Osteocyte (in vitro differentiated cells): ENCODE measurements at regions not wholly inside any gene's neighbourhood (a gene's known extent, or its start where the extent isn't known, plus 50 kb on each side); places are given as distances from the start of the nearest gene placed in this dataset.
A peak's percentile ranks its signal among the peaks of the same experiment; 100 is the strongest.

Source experiments
- DNase-seq: peaks from one replicate; pipeline ENCODE4 v3.0.0; 2021; ENCODE audit warnings: mixed read lengths; ENCODE audit not compliant: unreplicated experiment; ENCODE audit errors: extremely low spot score
- H3K27ac Mint-ChIP-seq: one replicate; pipeline ENCODE4 v1.8.0; 2021; ENCODE audit warnings: mild to moderate bottlenecking, mixed read lengths; ENCODE audit not compliant: unreplicated experiment
- H3K27me3 Mint-ChIP-seq: one replicate; pipeline ENCODE4 v1.8.0; 2021; ENCODE audit warnings: mixed read lengths; ENCODE audit not compliant: unreplicated experiment
- H3K36me3 Mint-ChIP-seq: one replicate; pipeline ENCODE4 v1.8.0; 2021; ENCODE audit warnings: mixed read lengths; ENCODE audit not compliant: unreplicated experiment
- H3K4me1 Mint-ChIP-seq: one replicate; pipeline ENCODE4 v1.8.0; 2021; ENCODE audit warnings: mixed read lengths; ENCODE audit not compliant: unreplicated experiment
- H3K4me3 Mint-ChIP-seq: one replicate; pipeline ENCODE4 v1.8.0; 2021; ENCODE audit warnings: mild to moderate bottlenecking, moderate library complexity, mixed read lengths; ENCODE audit not compliant: unreplicated experiment
- H3K9me3 Mint-ChIP-seq: one replicate; pipeline ENCODE4 v1.8.0; 2021; ENCODE audit warnings: mixed read lengths; ENCODE audit not compliant: unreplicated experiment
- CTCF ChIP-seq: fragments of 200-600 bp; sonication (generic); IDR thresholded peaks from 2 replicates; pipeline ENCODE4 v1.5.0; 2021; ENCODE audit warnings: antibody characterized with exemption, mild to moderate bottlenecking, moderate library complexity

- peaks cover 25% of the 10 kb centered on the region for H3K4me1 Mint-ChIP-seq
- no peak for TF ChIP-seq CTCF
- H3K4me3 Mint-ChIP-seq: peak overlapping the region; percentile 20
- H3K9me3 Mint-ChIP-seq: no peaks in the 10 kb centered on the region
- H3K36me3 Mint-ChIP-seq: no peaks in the 10 kb centered on the region
- H3K27ac Mint-ChIP-seq: peak overlapping the region; percentile 71
- DNase-seq: no peak
- no peaks in the 10 kb centered on the region for H3K27me3 Mint-ChIP-seq
Measured at GRCh38 chr12:90229407-90230170, 521.0 kb upstream of the ATP2B1 start.

- Mint-ChIP-seq H3K9me3 (no peaks in the 10 kb centered on the region), H3K4me1 (peaks cover 17% of the 10 kb centered on the region), H3K4me3 (no peak overlapping the region), H3K27me3 (no peaks in the 10 kb centered on the region), H3K27ac (no peak overlapping the region), H3K36me3 (no peaks in the 10 kb centered on the region)
- TF ChIP-seq CTCF: no peak
- DNase-seq: no peak
Measured at GRCh38 chr12:90226211-90226610, 517.6 kb upstream of the ATP2B1 start.

DNA sequence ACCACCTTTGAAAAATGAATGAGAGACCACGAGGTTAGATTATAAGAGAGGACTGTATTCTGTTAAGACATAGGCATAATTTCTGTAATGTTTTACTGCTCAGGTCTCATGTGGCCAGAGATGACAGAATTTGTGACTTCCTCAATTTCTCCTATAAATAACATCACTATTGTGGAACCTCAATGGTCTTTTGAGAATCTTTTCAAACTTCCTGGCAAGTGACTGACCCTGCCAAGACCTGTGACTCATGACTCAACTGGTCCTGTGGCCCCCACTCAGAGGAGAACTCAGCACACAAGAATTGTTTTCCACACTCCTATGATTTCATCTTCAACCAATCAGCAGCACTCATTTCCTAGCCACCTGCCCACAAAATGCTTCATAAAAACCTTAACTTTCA lies 508.2 kb upstream of the ATP2B1 start:
- no peaks in the 10 kb centered on the region for H3K27me3 Mint-ChIP-seq
- no peak for DNase-seq
- no peak overlapping the region for H3K27ac Mint-ChIP-seq
- no peaks in the 10 kb centered on the region for H3K36me3 Mint-ChIP-seq
- H3K4me1 Mint-ChIP-seq: peaks cover 3% of the 10 kb centered on the region
- no peak overlapping the region for H3K4me3 Mint-ChIP-seq
- no peaks in the 10 kb centered on the region for H3K9me3 Mint-ChIP-seq
- TF ChIP-seq CTCF: no peak

DNA sequence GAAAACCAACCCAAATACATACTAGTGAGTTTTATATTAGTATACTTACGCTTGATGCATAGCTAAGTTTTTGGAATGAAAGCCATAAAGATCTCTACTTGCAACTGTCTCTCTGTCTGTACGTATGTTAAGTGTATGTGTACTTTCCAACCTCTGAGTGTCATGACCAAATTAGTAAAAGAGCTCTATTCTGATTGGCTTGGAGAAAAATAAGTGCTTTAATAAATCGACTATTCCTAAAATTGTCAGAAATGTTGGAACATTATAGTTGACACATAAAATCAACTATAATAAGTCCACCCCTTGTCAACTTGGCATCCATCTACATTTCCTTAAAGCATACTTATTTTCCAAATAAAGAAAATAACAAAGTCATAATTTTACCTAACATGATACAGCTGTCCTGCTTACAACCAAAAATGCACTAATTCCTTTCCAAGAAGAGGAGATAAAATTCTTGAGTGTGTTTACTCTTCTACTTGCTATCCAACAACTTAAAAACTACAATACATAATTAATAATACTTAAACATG lies 507.4 kb upstream of the ATP2B1 start:
- Mint-ChIP-seq H3K27ac (no peak overlapping the region), H3K36me3 (no peaks in the 10 kb centered on the region), H3K4me3 (no peak overlapping the region), H3K4me1 (peaks cover 7% of the 10 kb centered on the region), H3K9me3 (no peaks in the 10 kb centered on the region), H3K27me3 (no peaks in the 10 kb centered on the region)
- DNase-seq: no peak
- TF ChIP-seq CTCF: no peak

DNA sequence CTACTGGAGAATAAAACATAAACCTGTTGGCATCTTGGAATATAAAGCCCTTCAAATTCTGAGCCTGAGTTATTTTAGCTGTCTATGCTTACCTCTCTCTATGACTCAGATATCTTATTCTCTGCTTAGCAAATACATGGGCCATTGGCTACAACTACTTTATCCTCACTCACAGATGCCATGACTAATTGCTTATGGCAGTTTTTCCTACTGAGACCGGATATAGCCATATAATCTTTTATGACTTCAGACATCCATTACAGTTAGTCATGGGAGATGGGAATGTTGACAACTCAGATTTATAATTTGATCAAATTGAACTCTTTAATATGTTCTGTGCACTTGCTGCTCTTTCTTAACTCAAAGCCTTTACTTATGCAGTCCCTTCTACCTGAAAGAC lies 502.4 kb upstream of the ATP2B1 start:
- Mint-ChIP-seq H3K27ac (peak overlapping the region; percentile 36), H3K36me3 (peaks cover 3% of the 10 kb centered on the region), H3K4me3 (no peak overlapping the region), H3K4me1 (peaks cover 10% of the 10 kb centered on the region), H3K9me3 (peaks cover 7% of the 10 kb centered on the region), H3K27me3 (no peaks in the 10 kb centered on the region)
- no peak for DNase-seq
- TF ChIP-seq CTCF: no peak
